IMR-90 (cell line): ENCODE measurements at regions not wholly inside any gene's neighbourhood (a gene's known extent, or its start where the extent isn't known, plus 50 kb on each side); places are given as distances from the start of the nearest gene placed in this dataset.

Experiments
- ATAC-seq: fragments of 200-7000 bp; cut with Tn5 transposase; 2 replicates; pipeline ENCODE4 v1.9.1; 2020; ENCODE audit warnings: low read depth, mild to moderate bottlenecking, moderate library complexity
- BruUV-seq: library from RNA; stranded (reverse); fragments of 400-500 nt; replicated peaks from 2 replicates; lab custom pipeline; 2021; lab: Mats Ljungman, UMichigan
- CTCF ChIA-PET: fragments of 300-600 bp; formaldehyde crosslinking; extraction: SDS; loops from one replicate; lab custom pipeline; 2021; ENCODE audit warnings: antibody characterized with exemption; lab: Yijun Ruan, JAX
- POLR2A ChIA-PET: fragments of 300-600 bp; sonication (Branson Sonifier 250); formaldehyde crosslinking; loops from one replicate; lab custom pipeline; 2022; ENCODE audit warnings: antibody characterized with exemption; ENCODE audit not compliant: unreplicated experiment; lab: Charles Lee
- DNase-seq: peaks from one replicate; pipeline ENCODE4 v3.0.0; 2013
- H2AFZ ChIP-seq: replicated peaks from 2 replicates; pipeline ENCODE3; 2013; ENCODE audit warnings: low read length, mild to moderate bottlenecking; ENCODE audit not compliant: poor library complexity
- H2AK5ac ChIP-seq: 2 replicates; pipeline ENCODE4 v1.6.1; 2013; ENCODE audit warnings: low read depth, low read length, inconsistent platforms
- H2AK9ac ChIP-seq: replicated peaks from 2 replicates; pipeline ENCODE3; 2013; ENCODE audit warnings: mild to moderate bottlenecking, low read depth, low read length, moderate library complexity; ENCODE audit not compliant: poor library complexity
- H2BK120ac ChIP-seq: 2 replicates; pipeline ENCODE4 v1.6.1; 2013; ENCODE audit warnings: low read depth, low read length, inconsistent platforms
- H2BK15ac ChIP-seq: 3 replicates; pipeline ENCODE4 v1.6.1; 2013; ENCODE audit warnings: low read depth, low read length, inconsistent platforms
- H2BK20ac ChIP-seq: 2 replicates; pipeline ENCODE4 v1.6.1; 2013; ENCODE audit warnings: low read depth, mild to moderate bottlenecking, inconsistent platforms, low read length, moderate library complexity
- H2BK5ac ChIP-seq: 2 replicates; pipeline ENCODE4 v1.6.1; 2013; ENCODE audit warnings: mild to moderate bottlenecking, low read depth, low read length, inconsistent platforms; ENCODE audit not compliant: poor library complexity, severe bottlenecking
- H3K14ac ChIP-seq: replicated peaks from 2 replicates; pipeline ENCODE4 v1.6.1; 2013; ENCODE audit warnings: low read depth, low read length, inconsistent platforms
- H3K18ac ChIP-seq: 2 replicates; pipeline ENCODE4 v1.6.1; 2013; ENCODE audit warnings: low read depth, low read length, control low read depth
- H3K23ac ChIP-seq: 2 replicates; pipeline ENCODE4 v1.6.1; 2013; ENCODE audit warnings: low read depth, low read length, inconsistent platforms
- H3K27ac ChIP-seq: 2 replicates; pipeline ENCODE4 v1.5.1; 2013; ENCODE audit warnings: mild to moderate bottlenecking, control low read depth, low read length; ENCODE audit not compliant: insufficient read depth
- H3K27me3 ChIP-seq: 2 replicates; pipeline ENCODE4 v1.6.1; 2013; ENCODE audit warnings: low read length; ENCODE audit not compliant: control insufficient read depth, insufficient read depth
- H3K36me3 ChIP-seq: 2 replicates; pipeline ENCODE4 v1.6.1; 2013; ENCODE audit warnings: low read length, mixed read lengths; ENCODE audit not compliant: control insufficient read depth, insufficient read depth
- H3K4ac ChIP-seq: 2 replicates; pipeline ENCODE4 v1.6.1; 2013; ENCODE audit warnings: low read depth, low read length, inconsistent platforms
- H3K4me1 ChIP-seq: 2 replicates; pipeline ENCODE4 v1.6.1; 2013; ENCODE audit warnings: low read length, mixed read lengths; ENCODE audit not compliant: control insufficient read depth, insufficient read depth
- H3K4me2 ChIP-seq: 2 replicates; pipeline ENCODE4 v1.6.1; 2013; ENCODE audit warnings: low read depth, mild to moderate bottlenecking, control low read depth, low read length, moderate library complexity
- H3K4me3 ChIP-seq: 2 replicates; pipeline ENCODE4 v1.5.1; 2013; ENCODE audit warnings: low read depth, mild to moderate bottlenecking, control low read depth, low read length, moderate library complexity; ENCODE audit not compliant: insufficient read depth
- H3K56ac ChIP-seq: 2 replicates; pipeline ENCODE4 v1.6.1; 2013; ENCODE audit warnings: low read length, inconsistent platforms; ENCODE audit not compliant: insufficient read depth; ENCODE audit errors: extremely low read depth
- H3K79me1 ChIP-seq, 2 experiments: 2 replicates each; pipeline ENCODE4 v1.6.1; 2013; ENCODE audit warnings: low read length in 2 of 2, inconsistent platforms in 1 of 2, low read depth in 1 of 2
- H3K9ac ChIP-seq: 2 replicates; pipeline ENCODE4 v1.6.1; 2013; ENCODE audit warnings: low read depth, low read length, control low read depth
- H3K9me1 ChIP-seq: 2 replicates; pipeline ENCODE4 v1.6.1; 2013; ENCODE audit warnings: low read length, inconsistent platforms; ENCODE audit not compliant: insufficient read depth
- H3K9me3 ChIP-seq: 2 replicates; pipeline ENCODE4 v1.6.1; 2013; ENCODE audit warnings: low read length; ENCODE audit not compliant: control insufficient read depth, insufficient read depth
- H4K20me1 ChIP-seq: 2 replicates; pipeline ENCODE4 v1.6.1; 2013; ENCODE audit warnings: low read length, inconsistent platforms; ENCODE audit not compliant: insufficient read depth
- H4K5ac ChIP-seq: 2 replicates; pipeline ENCODE4 v1.6.1; 2013; ENCODE audit warnings: mild to moderate bottlenecking, low read depth, low read length, control low read depth
- H4K8ac ChIP-seq, 2 experiments: 2 replicates each; pipeline ENCODE4 v1.6.1; 2013; ENCODE audit warnings: low read depth in 2 of 2, low read length in 2 of 2, control low read depth in 1 of 2, inconsistent platforms in 1 of 2
- H4K91ac ChIP-seq: 2 replicates; pipeline ENCODE4 v1.6.1; 2013; ENCODE audit warnings: low read depth, low read length, inconsistent platforms; ENCODE audit not compliant: insufficient read depth
- BHLHE40 ChIP-seq: fragments of 150-350 bp; IDR thresholded peaks from 2 replicates; pipeline ENCODE4 v1.6.1; 2016; ENCODE audit warnings: mild to moderate bottlenecking, low read depth, low read length
- CEBPB ChIP-seq: IDR thresholded peaks from 2 replicates; pipeline ENCODE4 v1.6.1; 2012; ENCODE audit warnings: low read depth, low read length, improper control_type of control experiment
- CHD1 ChIP-seq: IDR thresholded peaks from 2 replicates; pipeline ENCODE4 v1.6.1; 2012; ENCODE audit warnings: low read depth, low read length, improper control_type of control experiment
- FOS ChIP-seq: fragments of 150-350 bp; IDR thresholded peaks from 2 replicates; pipeline ENCODE4 v1.6.1; 2016; ENCODE audit warnings: low read depth, low read length
- MAFK ChIP-seq: IDR thresholded peaks from 2 replicates; pipeline ENCODE4 v1.6.1; 2012; ENCODE audit warnings: low read depth, low read length, improper control_type of control experiment
- MAZ ChIP-seq: IDR thresholded peaks from 2 replicates; pipeline ENCODE4 v1.6.1; 2012; ENCODE audit warnings: low read depth, mild to moderate bottlenecking, low read length, improper control_type of control experiment, moderate library complexity, borderline replicate concordance
- MXI1 ChIP-seq: IDR thresholded peaks from 2 replicates; pipeline ENCODE4 v1.6.1; 2012; ENCODE audit warnings: low read depth, mild to moderate bottlenecking, low read length, moderate library complexity, borderline replicate concordance
- NFE2L2 ChIP-seq: fragments of 150-350 bp; IDR thresholded peaks from 2 replicates; pipeline ENCODE4 v1.6.1; 2016; ENCODE audit warnings: low read depth, mild to moderate bottlenecking, low read length
- POLR2A ChIP-seq: IDR thresholded peaks from 2 replicates; pipeline ENCODE4 v1.6.1; 2012; ENCODE audit warnings: mild to moderate bottlenecking, low read depth, low read length
- RAD21 ChIP-seq: IDR thresholded peaks from 2 replicates; pipeline ENCODE4 v1.6.1; 2012; ENCODE audit warnings: low read length, improper control_type of control experiment
- RFX5 ChIP-seq: IDR thresholded peaks from 2 replicates; pipeline ENCODE4 v1.8.0; 2012; ENCODE audit warnings: low read depth, mild to moderate bottlenecking, low read length, moderate library complexity
- SMC3 ChIP-seq: fragments of 150-350 bp; IDR thresholded peaks from 2 replicates; pipeline ENCODE4 v1.6.1; 2016; ENCODE audit warnings: low read depth, mild to moderate bottlenecking, antibody characterized with exemption, low read length, moderate library complexity
- WGBS, 2 experiments: methylation state at CpG; one replicate each; pipeline versions ENCODE4 v1.1.5 to v1.1.7; 2013; ENCODE audit warnings: missing lambda C conversion rate in 2 of 2; ENCODE audit not compliant: insufficient read length in 1 of 2; ENCODE audit errors: extremely low coverage in 2 of 2; 5-methylcytosine and 5-hydroxymethylcytosine counted together
- dilution Hi-C: fragments of 300-500 bp; cut with HindIII; formaldehyde crosslinking; loops from one replicate; pipeline ENCODE4 v1.14.3; 2018; ENCODE audit warnings: low sequenced_read_pairs; ENCODE audit not compliant: unreplicated experiment
- in situ Hi-C: fragments of 300-500 bp; cut with MboI; formaldehyde crosslinking; loops from 3 replicates; pipeline ENCODE4 v1.14.3; 2019; ENCODE audit warnings: low sequenced_read_pairs, inconsistent platforms, mixed read lengths
- intact Hi-C: fragments of 100-400 bp; cut with micrococcal nuclease; formaldehyde crosslinking; loops from 2 replicates; pipeline ENCODE4 v1.10.0; 2022
- TF ChIP-seq, protein P1 (sequence below): fragments of 150-350 bp; IDR thresholded peaks from 2 replicates; pipeline ENCODE4 v1.6.1; 2016; ENCODE audit warnings: low read depth, mild to moderate bottlenecking, low read length, moderate library complexity, borderline replicate concordance
- TF ChIP-seq, protein P2 (sequence below): fragments of 150-350 bp; IDR thresholded peaks from 2 replicates; pipeline ENCODE4 v1.6.1; 2017; ENCODE audit warnings: mild to moderate bottlenecking, antibody characterized with exemption, low read length, low read depth
- TF ChIP-seq, protein P3 (sequence below): conservative IDR thresholded peaks from 2 replicates; pipeline ENCODE4 v1.5.1; 2012; ENCODE audit warnings: mild to moderate bottlenecking, low read depth, low read length, improper control_type of control experiment

DNA sequence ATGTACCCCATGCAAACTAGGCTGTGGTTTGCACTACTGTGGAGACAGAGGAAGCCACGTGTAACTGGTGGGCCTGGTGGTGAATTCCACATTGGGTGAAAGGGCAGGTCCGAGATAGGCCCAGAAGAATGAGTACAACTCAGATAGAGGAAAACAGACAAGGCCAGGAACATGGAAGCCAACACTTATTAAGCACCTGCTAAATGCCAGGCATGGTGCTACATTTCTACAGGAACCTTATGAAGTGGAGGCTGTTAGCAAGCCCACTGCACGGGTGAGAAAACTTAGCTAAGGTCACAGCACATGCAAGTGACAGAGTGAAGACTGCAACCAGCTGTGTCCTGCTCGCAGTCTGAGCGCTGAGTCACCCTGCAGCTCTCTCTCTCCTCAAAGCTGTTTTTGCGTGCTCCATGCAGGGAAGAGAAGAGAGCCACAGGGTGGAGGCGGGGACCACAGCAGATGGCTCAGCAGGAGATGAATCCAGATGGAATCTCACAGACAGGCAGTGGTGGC lies 65.5 kb upstream of the SPTLC1 start:
- H2BK15ac ChIP-seq: peak overlapping the region; percentile 67; the same call in 2 of the 3 replicates
- no peak overlapping the region for H3K4me2 ChIP-seq
- peak overlapping the region; percentile 85 for H3K23ac ChIP-seq
- H3K56ac ChIP-seq: peak overlapping the region; percentile 57
- dilution Hi-C loops (no loop called here), in situ Hi-C loops (no loop called here), intact Hi-C loops (loop anchor here (1.0 kb wide), 1 partner anchor 13 kb away; no protein-coding TSS in a partner anchor)
- H3K18ac ChIP-seq: peak overlapping the region; percentile 69
- peak overlapping the region; percentile 11 to 92 for H4K8ac ChIP-seq
- peak overlapping the region; percentile 97 for H2BK5ac ChIP-seq
- no peaks in the 10 kb centered on the region; the same call in 1 of the 2 replicates for H4K20me1 ChIP-seq
- H3K4me3 ChIP-seq: no peak overlapping the region
- H2AFZ ChIP-seq: peak overlapping the region; percentile 87
- peak; percentile 85 for ATAC-seq
- peaks cover 3% of the 10 kb centered on the region for H3K9me3 ChIP-seq
- peak overlapping the region; percentile 97 for H3K4ac ChIP-seq
- DNase-seq: peak; percentile 91
- H3K27ac ChIP-seq: peak overlapping the region; percentile 81
- 42% methylated on average over 5 of the region's 7 CpGs; no CpG with 5 or more reads in 1 of the 2 experiments for WGBS, 2 experiments
- peak overlapping the region; percentile 98 for H2BK120ac ChIP-seq
- ChIA-PET CTCF (interaction anchor here (0.5 to 1.9 kb wide), 3 partner anchors 62 to 254 kb away, joined by 3 to 4 read pairs (median 3); partner anchors contain the start of gene CENPP), POLR2A (interaction anchor here (0.5 kb wide), 1 partner anchor 11 kb away, joined by 3 read pairs; no protein-coding TSS in a partner anchor)
- no peaks in the 10 kb centered on the region for H3K36me3 ChIP-seq
- peaks cover 15% of the 10 kb centered on the region for H3K4me1 ChIP-seq
- H3K79me1 ChIP-seq: no peaks in the 10 kb centered on the region
- H4K5ac ChIP-seq: peak overlapping the region; percentile 78
- peak overlapping the region; percentile 95 for H2BK20ac ChIP-seq
- peak overlapping the region; percentile 85 for H2AK5ac ChIP-seq
- BruUV-seq: no TSS peak
- H4K91ac ChIP-seq: peak overlapping the region; percentile 97
- no peak overlapping the region for H3K9ac ChIP-seq
- peaks cover 19% of the 10 kb centered on the region for H3K9me1 ChIP-seq
- H3K14ac ChIP-seq: peak overlapping the region; percentile 81
- no peaks in the 10 kb centered on the region for H3K27me3 ChIP-seq
- H2AK9ac ChIP-seq: peak overlapping the region; percentile 74
- no peak for TF ChIP-seq CHD1
- TF ChIP-seq RAD21: peak; percentile 29; the same call in 1 of the 2 replicates
- no peak for TF ChIP-seq RFX5
- TF ChIP-seq CEBPB: no peak
- TF ChIP-seq FOS: peak; percentile 90
- TF ChIP-seq MAFK: no peak
- peak; percentile 81 for TF ChIP-seq NFE2L2
- peak; percentile 87 for TF ChIP-seq BHLHE40
- TF ChIP-seq, protein P1, sequence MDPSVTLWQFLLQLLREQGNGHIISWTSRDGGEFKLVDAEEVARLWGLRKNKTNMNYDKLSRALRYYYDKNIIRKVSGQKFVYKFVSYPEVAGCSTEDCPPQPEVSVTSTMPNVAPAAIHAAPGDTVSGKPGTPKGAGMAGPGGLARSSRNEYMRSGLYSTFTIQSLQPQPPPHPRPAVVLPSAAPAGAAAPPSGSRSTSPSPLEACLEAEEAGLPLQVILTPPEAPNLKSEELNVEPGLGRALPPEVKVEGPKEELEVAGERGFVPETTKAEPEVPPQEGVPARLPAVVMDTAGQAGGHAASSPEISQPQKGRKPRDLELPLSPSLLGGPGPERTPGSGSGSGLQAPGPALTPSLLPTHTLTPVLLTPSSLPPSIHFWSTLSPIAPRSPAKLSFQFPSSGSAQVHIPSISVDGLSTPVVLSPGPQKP: no peak
- TF ChIP-seq POLR2A: no peak
- TF ChIP-seq SMC3: no peak
- peak; percentile 26; the same call in 1 of the 2 replicates for TF ChIP-seq MXI1
- TF ChIP-seq, protein P2, sequence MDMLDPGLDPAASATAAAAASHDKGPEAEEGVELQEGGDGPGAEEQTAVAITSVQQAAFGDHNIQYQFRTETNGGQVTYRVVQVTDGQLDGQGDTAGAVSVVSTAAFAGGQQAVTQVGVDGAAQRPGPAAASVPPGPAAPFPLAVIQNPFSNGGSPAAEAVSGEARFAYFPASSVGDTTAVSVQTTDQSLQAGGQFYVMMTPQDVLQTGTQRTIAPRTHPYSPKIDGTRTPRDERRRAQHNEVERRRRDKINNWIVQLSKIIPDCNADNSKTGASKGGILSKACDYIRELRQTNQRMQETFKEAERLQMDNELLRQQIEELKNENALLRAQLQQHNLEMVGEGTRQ: no peak
- TF ChIP-seq, protein P3, sequence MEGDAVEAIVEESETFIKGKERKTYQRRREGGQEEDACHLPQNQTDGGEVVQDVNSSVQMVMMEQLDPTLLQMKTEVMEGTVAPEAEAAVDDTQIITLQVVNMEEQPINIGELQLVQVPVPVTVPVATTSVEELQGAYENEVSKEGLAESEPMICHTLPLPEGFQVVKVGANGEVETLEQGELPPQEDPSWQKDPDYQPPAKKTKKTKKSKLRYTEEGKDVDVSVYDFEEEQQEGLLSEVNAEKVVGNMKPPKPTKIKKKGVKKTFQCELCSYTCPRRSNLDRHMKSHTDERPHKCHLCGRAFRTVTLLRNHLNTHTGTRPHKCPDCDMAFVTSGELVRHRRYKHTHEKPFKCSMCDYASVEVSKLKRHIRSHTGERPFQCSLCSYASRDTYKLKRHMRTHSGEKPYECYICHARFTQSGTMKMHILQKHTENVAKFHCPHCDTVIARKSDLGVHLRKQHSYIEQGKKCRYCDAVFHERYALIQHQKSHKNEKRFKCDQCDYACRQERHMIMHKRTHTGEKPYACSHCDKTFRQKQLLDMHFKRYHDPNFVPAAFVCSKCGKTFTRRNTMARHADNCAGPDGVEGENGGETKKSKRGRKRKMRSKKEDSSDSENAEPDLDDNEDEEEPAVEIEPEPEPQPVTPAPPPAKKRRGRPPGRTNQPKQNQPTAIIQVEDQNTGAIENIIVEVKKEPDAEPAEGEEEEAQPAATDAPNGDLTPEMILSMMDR: 0 out of 2 replicates have a peak, but pooled peaks have one; percentile 9
- peak; percentile 8; the same call in 1 of the 2 replicates for TF ChIP-seq MAZ
